ENCODE measurements at regions not wholly inside any gene's neighbourhood (a gene's known extent, or its start where the extent isn't known, plus 50 kb on each side); places are given as distances from the start of the nearest gene placed in this dataset.
A peak's percentile ranks its signal among the peaks of the same experiment; 100 is the strongest.

DNA sequence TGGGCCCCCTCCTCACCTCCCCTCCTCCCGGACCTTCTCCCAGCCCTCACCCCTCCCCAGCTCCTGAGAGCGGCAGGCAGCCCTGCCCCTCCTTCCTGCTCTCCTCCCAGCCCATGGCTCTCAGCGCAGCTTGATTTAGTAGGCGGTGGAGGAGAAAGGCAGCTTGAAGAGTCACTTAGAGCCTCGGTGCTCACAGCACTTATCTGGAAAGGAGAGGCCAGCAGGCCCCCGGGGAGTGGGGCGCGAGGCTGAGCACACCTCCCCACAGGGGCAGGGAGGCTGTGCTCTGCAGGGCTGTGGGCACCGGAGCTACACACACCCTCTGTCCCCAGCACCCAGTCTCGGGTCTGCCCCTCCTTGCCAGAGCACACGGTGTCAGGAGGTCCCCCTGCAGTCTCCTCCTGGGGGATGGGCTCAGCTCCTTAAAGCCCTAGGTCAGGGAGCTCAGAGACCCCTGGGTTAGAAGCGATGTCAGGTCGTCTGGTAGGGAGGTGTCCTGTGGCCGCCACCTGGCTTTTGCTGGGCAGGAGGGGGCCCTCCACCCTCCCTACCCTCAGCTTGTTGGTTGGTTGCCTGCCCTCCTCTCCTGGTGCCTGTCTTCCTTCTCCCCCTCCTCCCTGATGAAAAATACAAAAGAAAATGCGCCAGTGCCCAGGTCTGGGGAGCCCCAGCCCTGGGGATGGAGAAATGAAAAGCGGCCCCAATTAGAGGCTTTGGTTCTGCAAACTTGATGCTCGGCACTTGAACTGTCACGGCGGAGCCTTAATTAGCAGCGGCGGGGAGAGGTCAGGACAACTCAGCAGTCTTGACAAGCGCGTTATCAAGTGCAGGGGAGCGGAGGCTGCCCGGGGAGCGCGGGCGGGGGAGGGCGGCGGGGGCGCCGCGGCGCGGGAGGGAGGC lies 151.1 kb upstream of the GSE1 start:
- no peaks in the 10 kb centered on the region for H3K36me3 Mint-ChIP-seq
- no peak overlapping the region for H3K4me3 Mint-ChIP-seq
- H3K27me3 Mint-ChIP-seq: peaks cover 42% of the 10 kb centered on the region
- no peaks in the 10 kb centered on the region for H3K4me1 Mint-ChIP-seq
- no peak overlapping the region for H3K27ac Mint-ChIP-seq
- no peaks in the 10 kb centered on the region for H3K9me3 Mint-ChIP-seq (ENCODE audit: low read depth)
- CTCF ChIA-PET: interaction anchor here (0.9 to 1.5 kb wide), 2 partner anchors 34 to 41 kb away, joined by 4 read pairs; no protein-coding TSS in a partner anchor
- no peak for DNase-seq
- peak; percentile 25 for ATAC-seq

DNA sequence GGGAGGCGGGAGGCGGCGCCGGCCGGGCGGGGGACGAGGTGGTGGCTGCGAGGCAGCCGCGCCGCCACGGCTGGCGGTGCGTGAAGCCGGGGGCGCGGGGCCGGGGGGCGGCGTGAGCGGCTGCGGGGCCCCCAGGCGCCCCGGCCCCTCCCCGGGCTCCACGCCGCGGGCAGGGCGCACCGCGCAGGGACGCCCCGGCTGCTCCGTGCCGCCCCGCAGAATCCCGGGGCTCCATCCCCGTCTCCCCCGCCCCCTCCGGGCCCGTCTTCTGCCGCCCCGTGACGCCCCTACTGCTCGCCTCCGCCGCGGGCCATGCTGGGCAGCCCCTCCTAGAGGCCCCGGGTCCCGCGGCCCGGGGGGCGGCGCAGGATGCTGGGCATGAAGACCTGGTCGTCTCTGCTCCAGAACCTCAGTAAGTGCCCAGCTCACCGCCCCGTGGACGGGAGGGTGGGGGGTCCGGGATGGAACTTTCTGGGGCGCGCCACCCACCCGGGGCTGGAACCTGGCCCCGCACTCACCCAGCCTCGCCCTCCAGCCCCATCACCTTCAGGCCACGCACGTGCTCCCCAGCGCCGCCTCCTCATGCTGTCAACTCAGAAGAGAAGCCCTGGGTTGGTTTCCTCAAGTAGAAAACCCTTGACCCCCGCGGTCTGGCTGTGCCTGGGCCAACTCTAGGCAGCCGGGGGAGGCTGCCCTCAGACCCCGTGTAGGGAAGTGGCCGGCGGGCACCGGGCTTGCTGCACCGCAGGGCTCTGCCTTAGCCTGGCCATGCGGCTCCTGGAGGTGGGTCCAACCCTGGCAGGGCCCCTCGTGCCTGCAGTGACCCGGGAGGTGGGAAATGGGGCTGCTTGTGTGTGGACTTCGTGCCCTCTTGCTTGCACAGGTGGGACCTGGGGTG lies 150.2 kb upstream of the GSE1 start:
- H3K36me3 Mint-ChIP-seq: no peaks in the 10 kb centered on the region
- H3K27me3 Mint-ChIP-seq: peaks cover 45% of the 10 kb centered on the region
- H3K9me3 Mint-ChIP-seq (ENCODE audit: low read depth): no peaks in the 10 kb centered on the region
- ATAC-seq: no peak
- H3K4me3 Mint-ChIP-seq: no peak overlapping the region
- CTCF ChIA-PET: interaction anchor here (1.8 kb wide), 1 partner anchor 153 kb away, joined by 4 read pairs; no protein-coding TSS in a partner anchor
- DNase-seq: no peak
- H3K27ac Mint-ChIP-seq: no peak overlapping the region
- no peaks in the 10 kb centered on the region for H3K4me1 Mint-ChIP-seq

DNA sequence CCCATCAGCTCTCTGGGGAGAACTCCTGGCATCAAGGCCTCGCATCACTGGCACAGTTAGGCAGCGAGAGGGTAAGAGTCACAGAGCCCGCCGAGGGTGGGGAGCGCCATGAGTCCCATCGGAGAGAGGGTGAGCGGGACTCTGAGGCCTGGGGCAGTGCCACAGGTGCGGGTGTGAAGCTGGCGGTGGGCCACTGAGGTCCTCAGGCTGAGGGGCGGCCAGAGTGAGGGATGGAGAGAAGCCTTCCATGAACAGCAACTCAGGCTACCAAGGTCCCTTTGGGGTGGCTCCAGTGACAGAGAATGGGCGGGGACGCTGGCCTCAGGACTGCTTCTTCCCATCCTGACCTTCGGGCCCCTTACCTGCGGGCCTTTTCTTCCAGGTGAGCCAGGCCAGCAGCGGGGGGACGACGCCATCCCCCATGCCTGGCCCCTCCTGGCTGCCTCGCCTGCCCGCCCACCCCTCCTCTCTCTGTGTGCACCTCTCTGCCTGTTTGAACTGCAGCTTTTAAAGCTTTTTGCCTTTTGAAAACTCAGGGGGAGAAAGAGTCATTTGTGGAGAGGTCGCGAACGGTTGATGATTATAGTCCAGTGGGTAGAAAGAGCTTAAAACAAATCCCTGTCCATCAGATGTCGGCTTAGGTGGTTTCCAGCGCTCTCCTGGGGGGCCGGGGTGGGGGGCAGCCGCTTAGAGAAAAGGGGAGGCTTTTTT lies 149.3 kb upstream of the GSE1 start:
- no peaks in the 10 kb centered on the region for H3K4me1 Mint-ChIP-seq
- H3K27me3 Mint-ChIP-seq: peaks cover 45% of the 10 kb centered on the region
- H3K4me3 Mint-ChIP-seq: no peak overlapping the region
- DNase-seq: no peak
- H3K27ac Mint-ChIP-seq: no peak overlapping the region
- no peak for ATAC-seq
- CTCF ChIA-PET: interaction anchor here (1.5 to 1.8 kb wide), 2 partner anchors 147 to 152 kb away, joined by 4 read pairs; no protein-coding TSS in a partner anchor
- no peaks in the 10 kb centered on the region for H3K9me3 Mint-ChIP-seq (ENCODE audit: low read depth)
- H3K36me3 Mint-ChIP-seq: no peaks in the 10 kb centered on the region

DNA sequence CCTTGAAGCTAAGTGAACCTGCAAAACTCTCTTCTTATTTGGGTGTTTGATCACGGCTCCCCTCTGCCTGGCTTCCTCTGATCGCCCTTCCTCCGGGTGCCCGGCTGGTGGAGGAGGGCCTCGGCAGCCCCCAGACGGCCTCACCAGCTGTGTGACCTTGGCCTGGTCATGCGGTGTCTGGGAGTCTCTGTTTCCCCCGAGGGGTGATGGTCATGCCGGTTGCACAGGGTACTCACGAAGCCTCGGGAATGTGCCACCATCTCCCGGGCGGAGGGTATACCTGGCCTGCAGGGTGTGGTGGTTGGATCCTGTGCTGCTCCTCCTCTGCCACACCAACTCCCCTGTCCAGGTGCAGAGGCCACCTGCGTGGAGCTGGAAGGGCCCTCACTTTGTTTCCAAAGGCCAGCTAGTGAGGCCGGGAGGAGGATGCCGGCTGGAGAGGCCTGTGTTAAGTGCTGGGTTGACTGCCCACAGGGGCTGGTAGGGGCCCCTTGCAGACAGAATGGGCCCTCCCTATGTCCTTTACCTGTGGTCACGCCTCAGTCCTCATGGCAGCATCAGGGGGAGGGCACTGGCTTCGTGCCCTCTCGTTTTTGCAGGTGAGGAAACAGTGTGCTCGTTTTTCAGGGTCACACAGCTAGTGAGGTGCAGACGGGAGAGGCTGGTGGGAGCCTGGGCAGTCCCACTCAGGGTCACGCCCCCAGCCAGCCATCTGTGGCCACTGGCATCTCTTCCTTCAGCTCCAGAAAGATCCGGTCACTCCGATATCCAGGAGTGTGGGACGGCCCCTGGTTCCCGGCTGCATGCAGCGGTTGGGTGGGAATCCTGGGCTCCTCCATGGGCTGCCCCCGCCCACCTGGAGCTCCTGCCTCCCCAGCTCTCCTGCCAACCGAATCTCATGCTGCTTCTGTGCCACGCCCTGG lies 148.5 kb upstream of the GSE1 start:
- Mint-ChIP-seq H3K27ac (no peak overlapping the region), H3K4me3 (no peak overlapping the region), H3K9me3 (ENCODE audit: low read depth) (no peaks in the 10 kb centered on the region), H3K27me3 (peaks cover 48% of the 10 kb centered on the region), H3K4me1 (no peaks in the 10 kb centered on the region), H3K36me3 (no peaks in the 10 kb centered on the region)
- ATAC-seq (no peak), DNase-seq (no peak)
- CTCF ChIA-PET: interaction anchor here (1.3 to 1.8 kb wide), 4 partner anchors 16 to 152 kb away, joined by 3 to 4 read pairs (median 4); no protein-coding TSS in a partner anchor

DNA sequence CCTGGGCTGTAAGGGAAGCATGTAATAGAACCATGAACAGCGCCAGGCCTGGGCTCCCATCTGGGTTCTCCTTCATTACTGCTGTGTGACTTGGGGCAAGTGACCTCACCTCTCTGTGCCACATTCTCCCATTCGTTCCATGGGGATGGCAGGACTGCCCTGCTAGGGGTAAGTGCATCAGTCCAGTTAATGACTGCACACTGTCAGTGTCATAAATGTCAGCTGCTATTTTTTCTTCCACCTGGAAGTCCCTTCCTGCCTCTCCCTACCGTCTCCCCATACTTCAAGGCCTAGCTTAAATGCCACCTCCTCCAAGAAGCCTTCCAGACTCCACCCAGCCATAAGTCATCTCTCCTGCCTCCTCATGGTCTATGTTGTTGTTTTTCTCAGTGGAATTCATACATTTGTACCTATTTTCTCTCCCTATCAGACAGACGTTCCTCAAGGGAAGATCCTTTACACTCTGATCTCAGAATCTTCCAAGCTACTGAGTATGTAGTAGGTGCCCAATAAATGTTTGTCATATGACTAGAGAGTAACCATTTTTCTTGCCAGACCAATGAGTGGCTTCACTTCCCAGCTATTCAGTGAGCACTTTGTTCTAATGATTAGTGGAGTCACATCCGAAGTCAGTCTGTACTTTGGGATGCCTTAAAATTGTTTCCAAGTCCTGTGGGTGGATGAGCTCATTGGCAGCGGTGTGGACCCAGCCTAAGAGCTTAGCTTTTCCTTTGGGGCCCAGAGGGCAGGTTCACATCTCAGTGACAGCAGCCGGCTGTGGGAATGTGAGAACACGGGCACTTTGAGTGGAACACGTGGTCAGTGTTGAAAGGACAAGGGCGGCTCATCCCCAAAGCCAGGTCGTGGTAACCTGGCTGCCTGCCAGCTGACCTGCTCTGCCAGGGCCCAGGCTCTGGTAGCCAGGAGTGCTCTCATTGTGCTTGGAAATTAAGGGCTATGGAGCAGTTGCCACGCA lies 147.5 kb upstream of the GSE1 start:
- CTCF ChIA-PET: interaction anchor here (0.9 to 1.5 kb wide), 4 partner anchors 15 to 151 kb away, joined by 3 to 4 read pairs (median 4); no protein-coding TSS in a partner anchor
- no peaks in the 10 kb centered on the region for H3K4me1 Mint-ChIP-seq

DNA sequence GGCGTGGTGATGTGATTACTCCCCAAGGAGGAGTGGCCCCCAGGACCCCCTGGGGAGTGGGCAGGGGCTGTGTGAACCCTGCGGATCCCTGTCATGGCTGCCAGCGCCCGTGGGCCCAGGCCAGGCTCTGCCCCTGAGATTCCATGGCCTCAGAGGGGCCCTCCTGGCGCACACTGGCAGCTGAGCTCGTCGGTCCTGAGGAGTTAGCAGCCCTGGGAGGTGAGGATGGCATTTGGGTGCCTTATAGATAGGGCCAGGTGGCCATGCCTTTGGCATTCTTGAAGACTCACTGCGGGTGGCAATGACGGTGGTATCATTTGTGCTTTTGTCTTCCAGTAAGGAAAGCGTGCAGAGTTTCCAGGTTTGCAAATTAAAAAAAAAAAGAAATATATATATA lies 146.8 kb upstream of the GSE1 start:
- H3K27me3 Mint-ChIP-seq: peaks cover 35% of the 10 kb centered on the region
- CTCF ChIA-PET: interaction anchor here (0.9 to 1.5 kb wide), 3 partner anchors 14 to 150 kb away, joined by 3 to 4 read pairs (median 3); no protein-coding TSS in a partner anchor
- no peak for ATAC-seq
- no peak for DNase-seq
- no peaks in the 10 kb centered on the region for H3K9me3 Mint-ChIP-seq (ENCODE audit: low read depth)
- no peak overlapping the region for H3K4me3 Mint-ChIP-seq
- H3K4me1 Mint-ChIP-seq: no peaks in the 10 kb centered on the region
- no peak overlapping the region for H3K27ac Mint-ChIP-seq
- H3K36me3 Mint-ChIP-seq: no peaks in the 10 kb centered on the region

More for the DNA sequence above, 147.5 kb upstream of the GSE1 start:
- no peak overlapping the region for H3K4me3 Mint-ChIP-seq
- ATAC-seq: no peak
- no peak overlapping the region for H3K27ac Mint-ChIP-seq
- no peaks in the 10 kb centered on the region for H3K36me3 Mint-ChIP-seq
- no peak for DNase-seq
- H3K9me3 Mint-ChIP-seq (ENCODE audit: low read depth): no peaks in the 10 kb centered on the region
- H3K27me3 Mint-ChIP-seq: peaks cover 41% of the 10 kb centered on the region

DNA sequence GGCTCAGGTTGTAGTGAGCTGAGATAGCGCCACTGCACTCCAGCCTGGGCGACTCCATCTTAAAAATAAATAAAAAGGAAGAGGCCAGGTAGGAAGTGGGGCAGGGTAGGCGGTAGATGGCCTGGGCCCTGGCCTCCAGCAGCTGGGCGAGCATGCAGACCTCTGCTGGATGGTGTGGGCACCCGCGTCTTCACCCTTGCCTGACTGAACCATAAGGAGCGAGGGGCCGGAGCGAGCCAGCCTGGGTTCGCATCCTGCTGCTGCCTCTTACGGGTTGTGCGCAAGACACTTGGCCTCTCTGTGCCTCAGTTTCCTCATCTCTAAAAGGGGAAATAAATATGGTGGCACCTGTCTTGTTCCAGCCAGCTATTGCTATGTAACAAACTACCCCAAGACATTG lies 146.1 kb upstream of the GSE1 start:
- Mint-ChIP-seq H3K9me3 (ENCODE audit: low read depth) (no peaks in the 10 kb centered on the region), H3K4me1 (no peaks in the 10 kb centered on the region), H3K36me3 (no peaks in the 10 kb centered on the region), H3K27me3 (peaks cover 29% of the 10 kb centered on the region), H3K27ac (no peak overlapping the region), H3K4me3 (no peak overlapping the region)
- CTCF ChIA-PET: no interaction called here
- no peak for DNase-seq
- no peak for ATAC-seq

DNA sequence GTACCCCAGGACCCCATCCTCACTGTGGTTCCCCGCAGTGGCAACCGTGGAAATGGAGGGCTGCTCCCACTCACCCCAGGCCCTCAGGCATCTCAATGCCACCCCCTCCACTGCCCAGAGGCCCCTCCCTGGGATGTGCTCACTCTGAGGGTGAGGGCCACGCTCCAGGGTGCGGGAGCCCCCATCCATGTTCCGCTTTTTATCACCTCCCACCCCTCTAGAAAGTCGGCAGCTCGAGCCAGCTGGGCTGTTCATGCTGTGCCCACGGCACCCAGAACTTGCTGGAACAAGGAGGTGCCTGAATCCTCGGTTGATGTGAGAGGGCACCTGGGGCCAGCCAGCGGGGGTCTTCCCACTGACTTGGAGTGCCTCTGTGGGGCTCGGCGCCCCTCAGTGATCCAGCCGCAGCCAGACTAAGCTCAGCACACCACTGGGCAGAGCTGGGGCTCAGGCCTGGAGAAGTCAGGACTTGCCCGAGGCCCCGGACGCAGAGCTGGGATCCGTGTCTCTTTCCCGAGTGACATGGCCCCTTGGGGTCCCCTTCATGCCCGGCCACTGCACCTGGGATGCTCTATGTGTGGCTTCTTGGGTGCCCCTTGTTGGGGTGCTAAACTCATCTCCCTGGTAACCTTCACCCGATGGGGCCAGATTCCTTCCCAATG lies 143.1 kb upstream of the GSE1 start:
- Mint-ChIP-seq H3K27ac (no peak overlapping the region), H3K27me3 (peaks cover 10% of the 10 kb centered on the region), H3K4me1 (no peaks in the 10 kb centered on the region), H3K9me3 (ENCODE audit: low read depth) (no peaks in the 10 kb centered on the region), H3K36me3 (no peaks in the 10 kb centered on the region), H3K4me3 (no peak overlapping the region)
- no peak for DNase-seq
- CTCF ChIA-PET: interaction anchor here (1.3 kb wide), 1 partner anchor 146 kb away, joined by 3 read pairs; no protein-coding TSS in a partner anchor
- ATAC-seq: no peak

DNA sequence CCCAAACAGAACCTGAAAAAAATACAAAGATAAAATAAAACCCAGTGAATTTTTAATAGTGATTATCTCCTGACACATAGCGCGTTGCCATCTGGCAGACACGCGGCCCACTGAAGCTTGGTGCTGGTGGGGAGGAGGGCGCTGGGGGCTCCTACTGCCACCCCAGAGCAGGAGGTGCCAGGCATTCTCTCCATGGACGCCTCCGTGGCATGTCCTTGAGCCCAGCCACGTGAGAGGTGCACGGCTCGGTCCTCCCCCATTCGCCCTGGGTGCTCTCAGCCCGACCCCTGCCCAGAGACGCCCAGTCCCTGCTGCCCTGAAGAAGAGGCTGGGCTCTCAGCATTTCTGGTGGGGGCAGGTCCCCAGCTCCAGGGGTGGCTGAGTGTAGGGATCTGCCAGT lies 142.2 kb upstream of the GSE1 start:
- CTCF ChIA-PET: interaction anchor here (1.3 kb wide), 1 partner anchor 145 kb away, joined by 3 read pairs; no protein-coding TSS in a partner anchor
- DNase-seq (no peak), ATAC-seq (no peak)
- Mint-ChIP-seq H3K36me3 (no peaks in the 10 kb centered on the region), H3K9me3 (ENCODE audit: low read depth) (no peaks in the 10 kb centered on the region), H3K4me1 (no peaks in the 10 kb centered on the region), H3K27me3 (peaks cover 6% of the 10 kb centered on the region), H3K27ac (no peak overlapping the region), H3K4me3 (no peak overlapping the region)

DNA sequence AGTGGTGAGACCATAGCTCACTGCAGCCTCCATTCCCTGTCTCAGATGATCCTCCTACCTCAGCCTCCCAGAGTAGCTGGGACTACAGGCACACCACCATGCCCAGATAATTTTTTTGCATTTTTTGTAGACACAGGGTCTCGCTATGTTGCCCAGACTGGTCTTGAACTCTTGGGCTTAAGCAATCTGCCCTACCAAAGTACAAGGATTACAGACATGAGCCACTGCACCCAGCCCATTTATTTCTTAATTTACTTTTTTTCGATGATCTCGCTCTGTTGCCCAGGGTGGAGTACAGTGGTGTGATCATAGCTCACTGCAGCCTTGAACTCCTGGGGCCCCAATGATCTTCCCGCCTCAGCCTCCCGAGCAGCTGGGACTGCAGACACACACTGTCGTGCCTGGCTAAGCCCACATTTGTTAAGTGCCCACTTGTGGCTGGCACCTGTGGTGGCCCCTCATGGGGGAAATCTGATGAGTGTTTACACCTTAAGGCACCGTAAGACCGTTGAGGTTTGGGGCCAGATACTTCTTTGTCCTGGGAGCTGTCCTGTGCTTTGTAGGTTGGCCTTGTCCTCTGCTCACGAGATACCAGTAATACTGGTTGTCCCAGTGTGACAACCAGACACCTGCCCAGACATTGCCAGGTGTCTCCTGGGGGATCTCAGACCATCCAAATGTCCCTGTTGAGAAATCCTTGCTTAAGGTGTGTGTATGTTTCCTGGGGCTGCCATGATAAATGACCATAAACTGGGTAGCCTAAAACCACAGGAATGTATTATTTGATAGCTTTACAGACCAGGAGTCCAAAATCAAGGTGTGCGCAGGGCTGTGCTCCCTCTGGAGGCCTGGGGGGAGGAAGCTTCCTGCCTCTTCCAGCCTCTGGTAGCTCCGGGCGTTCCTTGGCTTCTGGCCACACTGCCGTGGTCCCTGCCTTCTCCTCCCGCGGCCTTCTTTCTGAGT lies 141.4 kb upstream of the GSE1 start:
- no peak for ATAC-seq
- CTCF ChIA-PET: interaction anchor here (1.3 kb wide), 1 partner anchor 144 kb away, joined by 3 read pairs; no protein-coding TSS in a partner anchor

More for the DNA sequence above, 141.4 kb upstream of the GSE1 start:
- Mint-ChIP-seq H3K36me3 (no peaks in the 10 kb centered on the region), H3K4me1 (no peaks in the 10 kb centered on the region), H3K27me3 (peaks cover 6% of the 10 kb centered on the region), H3K9me3 (ENCODE audit: low read depth) (no peaks in the 10 kb centered on the region), H3K4me3 (no peak overlapping the region), H3K27ac (no peak overlapping the region)
- DNase-seq: no peak

Data from activated CD8-positive, alpha-beta memory T cell treated with anti-CD3 and anti-CD28 coated beads, Interleukin-2, amount 10 ng/mL, durations not matched to agents 7 days and 5 days (primary cell).